ENCODE measurements at regions not wholly inside any gene's neighbourhood (a gene's known extent, or its start where the extent isn't known, plus 50 kb on each side); places are given as distances from the start of the nearest gene placed in this dataset.

DNA sequence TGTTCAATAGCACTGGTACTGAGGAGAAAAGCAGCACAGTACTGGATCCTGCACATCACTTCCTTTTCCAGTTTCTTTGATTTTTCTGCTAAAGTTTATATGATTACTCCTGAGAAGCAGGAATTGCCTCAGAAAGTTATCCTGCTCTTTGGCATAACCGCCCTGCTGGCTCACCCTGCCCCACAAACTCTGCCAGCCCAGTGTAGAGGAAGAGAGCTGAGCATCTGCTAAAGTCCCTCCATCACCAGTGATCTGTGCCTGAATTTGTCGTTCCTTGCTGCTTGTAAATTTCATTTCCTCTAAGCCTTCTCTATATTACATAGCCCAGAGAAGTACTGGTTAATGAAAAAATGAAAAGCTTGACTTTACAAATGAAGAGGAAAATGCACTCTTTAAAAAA lies 87.0 kb upstream of the C1orf21 start:
- CTCF ChIA-PET, result no interaction called here
- Histone ChIP-seq H3K36me3 (ENCODE audit: control insufficient read depth in 2 of 2, insufficient read depth in 1 of 2, low read length in 2 of 2) (no peaks in the 10 kb centered on the region), H3K4me3 (ENCODE audit: low read depth, low read length) (no peak overlapping the region), H3K4me1 (ENCODE audit: control insufficient read depth, insufficient read depth, low read length) (no peaks in the 10 kb centered on the region), H3K27ac (ENCODE audit: extremely low read depth, low read depth, low read length) (no peak overlapping the region), H3K9me3 (ENCODE audit: control insufficient read depth, insufficient read depth, low read depth, low read length) (no peaks in the 10 kb centered on the region)
- POLR2A ChIA-PET, result no interaction called here
- TF ChIP-seq ZBTB8A (tag by site-specific recombination; IDR thresholded peaks at IDR 0.05) (no peak), BCL11B (tag by site-specific recombination; IDR thresholded peaks at IDR 0.05; ENCODE audit: low read depth) (no peak), ZEB2 (tag by site-specific recombination; IDR thresholded peaks at IDR 0.05) (no peak), ZNF629 (tag by site-specific recombination; IDR thresholded peaks at IDR 0.05) (no peak)
- TF ChIP-seq, protein P1, sequence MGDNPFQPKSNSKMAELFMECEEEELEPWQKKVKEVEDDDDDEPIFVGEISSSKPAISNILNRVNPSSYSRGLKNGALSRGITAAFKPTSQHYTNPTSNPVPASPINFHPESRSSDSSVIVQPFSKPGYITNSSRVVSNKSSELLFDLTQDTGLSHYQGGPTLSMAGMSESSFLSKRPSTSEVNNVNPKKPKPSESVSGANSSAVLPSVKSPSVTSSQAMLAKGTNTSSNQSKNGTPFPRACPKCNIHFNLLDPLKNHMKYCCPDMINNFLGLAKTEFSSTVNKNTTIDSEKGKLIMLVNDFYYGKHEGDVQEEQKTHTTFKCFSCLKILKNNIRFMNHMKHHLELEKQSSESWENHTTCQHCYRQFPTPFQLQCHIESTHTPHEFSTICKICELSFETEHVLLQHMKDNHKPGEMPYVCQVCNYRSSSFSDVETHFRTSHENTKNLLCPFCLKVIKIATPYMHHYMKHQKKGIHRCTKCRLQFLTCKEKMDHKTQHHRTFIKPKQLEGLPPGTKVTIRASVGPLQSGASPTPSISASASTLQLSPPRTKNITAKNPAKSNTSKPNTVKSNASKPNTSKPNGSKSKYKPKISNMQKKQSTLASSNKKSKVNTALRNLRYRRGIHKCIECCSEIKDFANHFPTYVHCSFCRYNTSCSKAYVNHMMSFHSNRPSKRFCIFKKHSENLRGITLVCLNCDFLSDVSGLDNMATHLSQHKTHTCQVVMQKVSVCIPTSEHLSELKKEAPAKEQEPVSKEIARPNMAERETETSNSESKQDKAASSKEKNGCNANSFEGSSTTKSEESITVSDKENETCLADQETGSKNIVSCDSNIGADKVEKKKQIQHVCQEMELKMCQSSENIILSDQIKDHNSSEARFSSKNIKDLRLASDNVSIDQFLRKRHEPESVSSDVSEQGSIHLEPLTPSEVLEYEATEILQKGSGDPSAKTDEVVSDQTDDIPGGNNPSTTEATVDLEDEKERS (tag by site-specific recombination; IDR thresholded peaks at IDR 0.05), result no peak

DNA sequence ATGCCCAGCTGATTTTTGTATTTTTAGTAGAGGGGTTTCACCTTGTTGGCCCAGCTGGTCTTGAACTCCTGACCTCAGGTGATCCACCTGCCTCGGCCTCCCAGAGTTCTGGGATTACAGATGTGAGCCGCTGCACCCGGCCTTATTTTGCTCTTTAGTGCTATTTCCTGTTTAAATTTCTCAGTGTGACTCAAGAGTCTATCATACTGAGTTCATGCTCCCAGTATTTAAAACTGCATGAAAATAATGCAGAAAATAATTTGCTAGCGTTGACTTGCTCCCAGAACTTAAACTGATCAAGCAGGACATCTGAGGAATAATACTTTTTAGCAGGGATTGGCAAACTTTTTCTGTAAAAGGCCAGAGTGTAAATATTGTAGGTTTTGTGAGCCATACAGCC lies 86.4 kb upstream of the C1orf21 start:
- CTCF ChIA-PET, result no interaction called here

DNA sequence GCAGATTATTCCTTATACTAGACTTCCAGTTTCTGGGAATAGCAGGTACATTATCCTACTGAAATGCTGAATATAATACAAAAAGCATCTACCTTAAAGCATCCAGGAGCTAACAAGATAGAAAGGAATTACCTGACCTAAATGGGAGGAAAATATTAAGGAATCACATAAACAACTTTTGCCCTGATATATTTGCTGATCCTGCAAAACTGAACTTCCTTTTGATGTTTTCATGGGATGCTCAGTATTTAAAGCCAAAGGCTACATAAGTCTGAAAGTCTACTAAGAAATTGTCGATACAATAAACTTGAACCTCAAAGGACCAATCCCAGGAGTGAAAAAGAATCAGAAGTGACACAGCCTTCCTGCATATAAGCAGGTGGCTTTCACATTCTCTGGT lies 85.6 kb upstream of the C1orf21 start:
- H3K36me3 ChIP-seq (ENCODE audit: control insufficient read depth in 2 of 2, insufficient read depth in 1 of 2, low read length in 2 of 2), result no peaks in the 10 kb centered on the region
- no peak overlapping the region for H3K4me3 ChIP-seq (ENCODE audit: low read depth, low read length)
- H3K4me1 ChIP-seq (ENCODE audit: control insufficient read depth, insufficient read depth, low read length), result no peaks in the 10 kb centered on the region
- no peak for TF ChIP-seq ZFHX2 (tag by site-specific recombination; conservative IDR thresholded peaks at IDR 0.05)
- TF ChIP-seq RBAK (tag by site-specific recombination; IDR thresholded peaks at IDR 0.05), result no peak
- no peak for TF ChIP-seq ZNF324 (tag by site-specific recombination; IDR thresholded peaks at IDR 0.05)
- TF ChIP-seq, protein P2, sequence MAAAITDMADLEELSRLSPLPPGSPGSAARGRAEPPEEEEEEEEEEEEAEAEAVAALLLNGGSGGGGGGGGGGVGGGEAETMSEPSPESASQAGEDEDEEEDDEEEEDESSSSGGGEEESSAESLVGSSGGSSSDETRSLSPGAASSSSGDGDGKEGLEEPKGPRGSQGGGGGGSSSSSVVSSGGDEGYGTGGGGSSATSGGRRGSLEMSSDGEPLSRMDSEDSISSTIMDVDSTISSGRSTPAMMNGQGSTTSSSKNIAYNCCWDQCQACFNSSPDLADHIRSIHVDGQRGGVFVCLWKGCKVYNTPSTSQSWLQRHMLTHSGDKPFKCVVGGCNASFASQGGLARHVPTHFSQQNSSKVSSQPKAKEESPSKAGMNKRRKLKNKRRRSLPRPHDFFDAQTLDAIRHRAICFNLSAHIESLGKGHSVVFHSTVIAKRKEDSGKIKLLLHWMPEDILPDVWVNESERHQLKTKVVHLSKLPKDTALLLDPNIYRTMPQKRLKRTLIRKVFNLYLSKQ (tag by site-specific recombination; IDR thresholded peaks at IDR 0.05; ENCODE audit: borderline replicate concordance), result no peak
- TF ChIP-seq, protein P3, sequence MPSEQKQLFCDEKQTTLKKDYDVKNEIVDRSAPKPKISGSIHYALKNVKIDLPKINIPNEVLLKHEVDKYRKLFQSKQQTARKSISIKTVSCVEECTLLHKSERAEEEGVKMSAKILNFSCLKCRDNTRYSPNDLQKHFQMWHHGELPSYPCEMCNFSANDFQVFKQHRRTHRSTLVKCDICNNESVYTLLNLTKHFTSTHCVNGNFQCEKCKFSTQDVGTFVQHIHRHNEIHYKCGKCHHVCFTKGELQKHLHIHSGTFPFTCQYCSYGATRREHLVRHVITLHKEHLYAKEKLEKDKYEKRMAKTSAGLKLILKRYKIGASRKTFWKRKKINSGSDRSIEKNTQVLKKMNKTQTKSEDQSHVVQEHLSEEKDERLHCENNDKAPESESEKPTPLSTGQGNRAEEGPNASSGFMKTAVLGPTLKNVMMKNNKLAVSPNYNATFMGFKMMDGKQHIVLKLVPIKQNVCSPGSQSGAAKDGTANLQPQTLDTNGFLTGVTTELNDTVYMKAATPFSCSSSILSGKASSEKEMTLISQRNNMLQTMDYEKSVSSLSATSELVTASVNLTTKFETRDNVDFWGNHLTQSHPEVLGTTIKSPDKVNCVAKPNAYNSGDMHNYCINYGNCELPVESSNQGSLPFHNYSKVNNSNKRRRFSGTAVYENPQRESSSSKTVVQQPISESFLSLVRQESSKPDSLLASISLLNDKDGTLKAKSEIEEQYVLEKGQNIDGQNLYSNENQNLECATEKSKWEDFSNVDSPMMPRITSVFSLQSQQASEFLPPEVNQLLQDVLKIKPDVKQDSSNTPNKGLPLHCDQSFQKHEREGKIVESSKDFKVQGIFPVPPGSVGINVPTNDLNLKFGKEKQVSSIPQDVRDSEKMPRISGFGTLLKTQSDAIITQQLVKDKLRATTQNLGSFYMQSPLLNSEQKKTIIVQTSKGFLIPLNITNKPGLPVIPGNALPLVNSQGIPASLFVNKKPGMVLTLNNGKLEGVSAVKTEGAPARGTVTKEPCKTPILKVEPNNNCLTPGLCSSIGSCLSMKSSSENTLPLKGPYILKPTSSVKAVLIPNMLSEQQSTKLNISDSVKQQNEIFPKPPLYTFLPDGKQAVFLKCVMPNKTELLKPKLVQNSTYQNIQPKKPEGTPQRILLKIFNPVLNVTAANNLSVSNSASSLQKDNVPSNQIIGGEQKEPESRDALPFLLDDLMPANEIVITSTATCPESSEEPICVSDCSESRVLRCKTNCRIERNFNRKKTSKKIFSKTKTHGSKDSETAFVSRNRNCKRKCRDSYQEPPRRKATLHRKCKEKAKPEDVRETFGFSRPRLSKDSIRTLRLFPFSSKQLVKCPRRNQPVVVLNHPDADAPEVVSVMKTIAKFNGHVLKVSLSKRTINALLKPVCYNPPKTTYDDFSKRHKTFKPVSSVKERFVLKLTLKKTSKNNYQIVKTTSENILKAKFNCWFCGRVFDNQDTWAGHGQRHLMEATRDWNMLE (tag by site-specific recombination; conservative IDR thresholded peaks at IDR 0.05; ENCODE audit: low read depth), result no peak
- no peak for TF ChIP-seq ZNF600 (tag by site-specific recombination; IDR thresholded peaks at IDR 0.05)
- ChIA-PET POLR2A (no interaction called here), CTCF (no interaction called here)
- no peak overlapping the region for H3K27ac ChIP-seq (ENCODE audit: extremely low read depth, low read depth, low read length)
- H3K9me3 ChIP-seq (ENCODE audit: control insufficient read depth, insufficient read depth, low read depth, low read length), result no peaks in the 10 kb centered on the region

More for the DNA sequence above, 86.4 kb upstream of the C1orf21 start:
- H3K27ac ChIP-seq (ENCODE audit: extremely low read depth, low read depth, low read length), result no peak overlapping the region
- no peak overlapping the region for H3K4me3 ChIP-seq (ENCODE audit: low read depth, low read length)
- TF ChIP-seq KLF7 (tag by site-specific recombination; IDR thresholded peaks at IDR 0.05; ENCODE audit: borderline replicate concordance) (no peak), OVOL3 (tag by site-specific recombination; IDR thresholded peaks at IDR 0.05) (no peak), ZBTB20 (tag by site-specific recombination; IDR thresholded peaks at IDR 0.05) (no peak), ZNF354C (tag by site-specific recombination; IDR thresholded peaks at IDR 0.05; ENCODE audit: borderline replicate concordance, low read depth) (no peak), ZNF433 (tag by site-specific recombination; IDR thresholded peaks at IDR 0.05; ENCODE audit: low read depth) (no peak)
- TF ChIP-seq, protein P4, sequence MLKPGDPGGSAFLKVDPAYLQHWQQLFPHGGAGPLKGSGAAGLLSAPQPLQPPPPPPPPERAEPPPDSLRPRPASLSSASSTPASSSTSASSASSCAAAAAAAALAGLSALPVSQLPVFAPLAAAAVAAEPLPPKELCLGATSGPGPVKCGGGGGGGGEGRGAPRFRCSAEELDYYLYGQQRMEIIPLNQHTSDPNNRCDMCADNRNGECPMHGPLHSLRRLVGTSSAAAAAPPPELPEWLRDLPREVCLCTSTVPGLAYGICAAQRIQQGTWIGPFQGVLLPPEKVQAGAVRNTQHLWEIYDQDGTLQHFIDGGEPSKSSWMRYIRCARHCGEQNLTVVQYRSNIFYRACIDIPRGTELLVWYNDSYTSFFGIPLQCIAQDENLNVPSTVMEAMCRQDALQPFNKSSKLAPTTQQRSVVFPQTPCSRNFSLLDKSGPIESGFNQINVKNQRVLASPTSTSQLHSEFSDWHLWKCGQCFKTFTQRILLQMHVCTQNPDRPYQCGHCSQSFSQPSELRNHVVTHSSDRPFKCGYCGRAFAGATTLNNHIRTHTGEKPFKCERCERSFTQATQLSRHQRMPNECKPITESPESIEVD (tag by site-specific recombination; IDR thresholded peaks at IDR 0.05), result no peak
- no peaks in the 10 kb centered on the region for H3K4me1 ChIP-seq (ENCODE audit: control insufficient read depth, insufficient read depth, low read length)
- H3K9me3 ChIP-seq (ENCODE audit: control insufficient read depth, insufficient read depth, low read depth, low read length), result no peaks in the 10 kb centered on the region
- POLR2A ChIA-PET, result no interaction called here
- no peaks in the 10 kb centered on the region for H3K36me3 ChIP-seq (ENCODE audit: control insufficient read depth in 2 of 2, insufficient read depth in 1 of 2, low read length in 2 of 2)
